Fibroblast of mammary gland (primary cell): ENCODE measurements at regions not wholly inside any gene's neighbourhood (a gene's known extent, or its start where the extent isn't known, plus 50 kb on each side); places are given as distances from the start of the nearest gene placed in this dataset.

Experiments used
- DNase-seq: peaks from one replicate; pipeline ENCODE4 v3.0.0-alpha.2; 2010; ENCODE audit warnings: low read depth
- H3K4me3 ChIP-seq: 2 replicates; pipeline ENCODE4 v1.5.1; 2011; ENCODE audit warnings: low read depth, mild to moderate bottlenecking, low read length, moderate library complexity; ENCODE audit not compliant: control insufficient read depth
- CTCF ChIP-seq: conservative IDR thresholded peaks from 2 replicates; pipeline ENCODE4 v1.5.1; 2011; ENCODE audit warnings: low read depth, low read length, inconsistent platforms; ENCODE audit not compliant: control insufficient read depth, insufficient read depth

- no peak for TF ChIP-seq CTCF
- no peak for DNase-seq
- H3K4me3 ChIP-seq, result no peak overlapping the region
Observed at GRCh38 chr12:25017336-25017735, 68.4 kb upstream of the BCAT1 start.

GRCh38 chr12:25014961-25015360 lies 66.1 kb upstream of the BCAT1 start:
- TF ChIP-seq CTCF, result no peak
- DNase-seq, result peak; percentile 39
- H3K4me3 ChIP-seq, result no peak overlapping the region

GRCh38 chr12:25013061-25013460 lies 64.2 kb upstream of the BCAT1 start:
- TF ChIP-seq CTCF, result no peak
- no peak overlapping the region for H3K4me3 ChIP-seq
- no peak for DNase-seq

GRCh38 chr12:25009496-25010092 lies 60.7 kb upstream of the BCAT1 start:
- DNase-seq, result no peak
- no peak for TF ChIP-seq CTCF
- no peak overlapping the region for H3K4me3 ChIP-seq

GRCh38 chr12:25005376-25005775 lies 56.5 kb upstream of the BCAT1 start:
- DNase-seq, result no peak
- TF ChIP-seq CTCF, result no peak
- H3K4me3 ChIP-seq, result no peak overlapping the region

- no peak for TF ChIP-seq CTCF
- H3K4me3 ChIP-seq, result no peak overlapping the region
- DNase-seq, result no peak
Observed at GRCh38 chr12:25004447-25004846, 55.5 kb upstream of the BCAT1 start.

- DNase-seq, result no peak
- no peak for TF ChIP-seq CTCF
- no peak overlapping the region for H3K4me3 ChIP-seq
Observed at GRCh38 chr12:25001311-25001710, 52.4 kb upstream of the BCAT1 start.
